GM12891 (cell line): ENCODE measurements at regions not wholly inside any gene's neighbourhood (a gene's known extent, or its start where the extent isn't known, plus 50 kb on each side); places are given as distances from the start of the nearest gene placed in this dataset.

Source experiments
- DNase-seq: peaks from one replicate; pipeline ENCODE4 v3.0.0; 2011; ENCODE audit warnings: low spot score; ENCODE audit not compliant: insufficient read length
- FAIRE-seq: peaks from 2 replicates; lab custom pipeline; 2011; peaks lifted over from hg19 to GRCh38; lab: Jason Lieb, UNC
- PAX5 ChIP-seq: IDR thresholded peaks from 2 replicates; pipeline ENCODE4 v1.6.1; 2011; ENCODE audit warnings: low read length, moderate library complexity, mild to moderate bottlenecking; ENCODE audit not compliant: insufficient read depth, severe bottlenecking
- POLR2A ChIP-seq: IDR thresholded peaks from 2 replicates; pipeline ENCODE4 v1.6.1; 2011; ENCODE audit warnings: low read depth, low read length, control low read depth
- POLR2AphosphoS5 ChIP-seq: IDR thresholded peaks from 2 replicates; pipeline ENCODE4 v1.6.1; 2011; ENCODE audit warnings: low read depth, low read length, control low read depth
- POU2F2 ChIP-seq: IDR thresholded peaks from 2 replicates; pipeline ENCODE4 v1.6.1; 2011; ENCODE audit warnings: low read depth, mild to moderate bottlenecking, control low read depth, low read length, moderate library complexity
- SPI1 ChIP-seq: IDR thresholded peaks from 2 replicates; pipeline ENCODE4 v1.6.1; 2011; ENCODE audit warnings: low read depth, low read length, control low read depth
- TAF1 ChIP-seq: IDR thresholded peaks from 2 replicates; pipeline ENCODE4 v1.6.1; 2011; ENCODE audit warnings: low read depth, low read length, control low read depth

DNA sequence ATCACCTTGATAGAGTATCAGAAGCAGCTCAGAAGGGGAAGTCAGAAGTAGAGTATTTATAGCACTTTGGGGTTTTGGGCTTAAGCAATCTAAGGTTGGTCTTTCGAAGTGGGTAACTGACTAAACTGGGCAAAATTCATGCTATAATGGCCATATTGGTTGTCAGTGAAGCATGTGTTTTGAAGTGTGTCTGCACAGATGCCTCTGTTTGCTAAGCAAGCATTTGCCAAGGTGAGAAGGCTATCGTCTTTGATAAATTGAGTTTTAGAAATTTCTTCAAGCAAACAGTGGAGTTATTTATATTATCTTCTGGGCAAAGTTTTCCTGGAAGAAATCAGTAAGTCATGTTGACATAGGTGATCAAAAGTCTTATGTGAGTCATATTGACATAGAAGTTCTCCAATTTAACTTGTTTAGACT, 412.8 kb upstream of the TGFBR2 start:
- no peak for DNase-seq
- TF ChIP-seq POLR2AphosphoS5 (no peak), SPI1 (no peak), POLR2A (no peak), POU2F2 (no peak), TAF1 (no peak), PAX5 (no peak)
- FAIRE-seq = no peak

- FAIRE-seq (no peak), DNase-seq (no peak)
- TF ChIP-seq SPI1 (no peak), POU2F2 (no peak)
Measured at GRCh38 chr3:30195352-30195751, 411.0 kb upstream of the TGFBR2 start.

GRCh38 chr3:30198162-30198561, 408.2 kb upstream of the TGFBR2 start:
- TF ChIP-seq SPI1 (no peak), POU2F2 (no peak), POLR2AphosphoS5 (no peak), TAF1 (no peak), POLR2A (no peak), PAX5 (no peak)
- DNase-seq = no peak
- FAIRE-seq = no peak

DNA sequence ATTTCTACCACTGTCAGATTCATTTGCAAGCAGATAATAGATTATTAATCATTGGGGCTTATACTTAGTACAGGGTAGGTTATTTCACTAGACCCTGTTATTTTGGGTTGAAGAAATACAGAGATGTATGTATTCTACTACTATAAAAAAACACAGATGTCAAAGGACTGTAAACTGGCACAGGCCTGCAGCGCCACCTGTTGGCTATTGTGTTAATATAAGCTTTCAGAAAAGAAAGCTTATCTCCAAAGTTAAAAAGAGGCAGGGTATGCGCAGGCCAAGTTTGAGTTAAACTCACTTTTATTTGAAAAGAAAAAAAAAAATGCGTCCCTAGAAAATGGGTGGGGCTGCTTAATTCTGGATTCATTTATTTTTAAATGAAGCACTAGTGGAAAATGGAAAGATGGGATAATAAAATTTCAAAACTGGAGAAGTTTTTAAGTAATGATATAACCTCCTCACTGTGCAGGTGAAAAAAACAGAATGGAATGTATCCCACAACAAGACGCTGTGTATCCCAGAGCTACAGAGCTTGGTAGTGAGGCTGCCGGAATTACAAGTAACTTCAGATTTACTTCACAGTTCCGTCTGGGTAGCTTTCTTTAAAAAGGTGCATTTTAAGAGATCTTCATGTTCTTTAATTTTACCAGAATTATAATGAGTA, 407.2 kb upstream of the TGFBR2 start:
- TF ChIP-seq PAX5 (no peak), TAF1 (no peak), SPI1 (no peak), POU2F2 (no peak), POLR2A (no peak), POLR2AphosphoS5 (no peak)
- FAIRE-seq (no peak), DNase-seq (no peak)

- DNase-seq (no peak), FAIRE-seq (no peak)
- TF ChIP-seq POLR2A (no peak), PAX5 (no peak), SPI1 (no peak), POLR2AphosphoS5 (no peak), TAF1 (no peak)
Measured at GRCh38 chr3:30199855-30200254, 406.5 kb upstream of the TGFBR2 start.

- TF ChIP-seq POLR2AphosphoS5 (no peak), SPI1 (no peak), POU2F2 (no peak), PAX5 (no peak), POLR2A (no peak), TAF1 (no peak)
- DNase-seq (no peak), FAIRE-seq (no peak)
Measured at GRCh38 chr3:30201715-30202114, 404.7 kb upstream of the TGFBR2 start.

- DNase-seq (no peak), FAIRE-seq (no peak)
- TF ChIP-seq TAF1 (no peak), PAX5 (no peak), SPI1 (no peak), POU2F2 (no peak), POLR2AphosphoS5 (no peak), POLR2A (no peak)
Measured at GRCh38 chr3:30203301-30203700, 403.1 kb upstream of the TGFBR2 start.

DNA sequence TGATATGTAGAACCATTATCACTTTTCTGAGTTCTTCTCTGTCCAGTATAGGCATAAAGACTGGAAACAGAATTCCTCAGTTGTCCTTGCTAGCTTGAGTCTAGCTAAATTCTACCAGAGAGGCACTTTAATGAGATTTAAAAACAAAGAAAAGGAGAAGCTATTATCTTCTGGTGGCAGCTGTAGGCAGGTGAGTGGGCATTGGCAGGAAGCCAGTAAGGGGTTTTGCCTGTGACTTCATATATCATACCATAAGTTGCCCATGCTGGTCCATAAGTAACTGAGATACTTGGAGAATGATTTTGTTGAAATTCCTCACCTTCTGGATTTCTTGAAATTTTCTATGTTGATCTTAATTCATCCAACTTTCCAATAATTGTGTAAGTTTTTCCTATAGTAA, 402.3 kb upstream of the TGFBR2 start:
- TF ChIP-seq SPI1 = no peak
- no peak for TF ChIP-seq POLR2A
- TF ChIP-seq POLR2AphosphoS5 = no peak
- TF ChIP-seq TAF1 = no peak
- TF ChIP-seq PAX5 = no peak
- no peak for TF ChIP-seq POU2F2
- DNase-seq (no peak), FAIRE-seq (no peak)

GRCh38 chr3:30206051-30206450, 400.4 kb upstream of the TGFBR2 start:
- DNase-seq (no peak), FAIRE-seq (no peak)
- TF ChIP-seq POLR2A = no peak

GRCh38 chr3:30221619-30222018, 384.8 kb upstream of the TGFBR2 start:
- DNase-seq (no peak), FAIRE-seq (no peak)
- TF ChIP-seq SPI1 (no peak), POLR2AphosphoS5 (no peak), POLR2A (no peak)

GRCh38 chr3:30222441-30222840, 384.0 kb upstream of the TGFBR2 start:
- no peak for FAIRE-seq
- no peak for DNase-seq
- TF ChIP-seq POLR2AphosphoS5 (no peak), PAX5 (no peak), TAF1 (no peak)
